ENCODE measurements at regions not wholly inside any gene's neighbourhood (a gene's known extent, or its start where the extent isn't known, plus 50 kb on each side); places are given as distances from the start of the nearest gene placed in this dataset.
A peak's percentile ranks its signal among the peaks of the same experiment; 100 is the strongest.

DNA sequence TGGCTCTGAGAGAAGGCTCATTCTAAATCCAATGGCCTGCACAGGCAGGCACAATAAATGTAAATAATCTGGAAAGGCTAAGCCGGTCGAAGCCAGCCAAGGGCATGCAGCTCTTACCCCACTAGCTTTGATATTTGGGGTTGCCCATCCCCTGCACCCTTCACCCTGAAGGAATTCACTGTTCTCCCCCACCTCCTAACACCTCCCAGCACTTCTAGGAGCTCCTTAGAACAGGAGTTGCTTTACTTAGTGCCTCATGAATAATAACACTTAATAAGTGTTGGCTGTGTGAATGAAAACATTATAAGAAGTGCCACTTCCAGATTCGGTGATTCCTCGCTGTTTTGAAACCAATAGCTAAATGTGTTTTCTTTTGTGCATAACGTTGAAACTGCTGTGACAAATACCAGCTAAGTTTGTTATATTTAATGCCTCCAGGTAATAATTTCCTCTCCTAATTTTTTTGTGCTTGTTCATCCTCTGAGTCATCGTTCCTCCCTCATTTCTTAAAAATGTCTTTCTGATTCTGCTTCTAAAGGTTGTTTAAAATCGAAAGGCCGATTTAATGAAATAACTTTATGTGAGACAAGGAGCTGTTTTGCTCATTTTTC is 458.8 kb downstream of the METTL4 start:
- TF ChIP-seq ZFX (IDR thresholded peaks at IDR 0.05; ENCODE audit: borderline replicate concordance): no peak
- TF ChIP-seq, protein P1, sequence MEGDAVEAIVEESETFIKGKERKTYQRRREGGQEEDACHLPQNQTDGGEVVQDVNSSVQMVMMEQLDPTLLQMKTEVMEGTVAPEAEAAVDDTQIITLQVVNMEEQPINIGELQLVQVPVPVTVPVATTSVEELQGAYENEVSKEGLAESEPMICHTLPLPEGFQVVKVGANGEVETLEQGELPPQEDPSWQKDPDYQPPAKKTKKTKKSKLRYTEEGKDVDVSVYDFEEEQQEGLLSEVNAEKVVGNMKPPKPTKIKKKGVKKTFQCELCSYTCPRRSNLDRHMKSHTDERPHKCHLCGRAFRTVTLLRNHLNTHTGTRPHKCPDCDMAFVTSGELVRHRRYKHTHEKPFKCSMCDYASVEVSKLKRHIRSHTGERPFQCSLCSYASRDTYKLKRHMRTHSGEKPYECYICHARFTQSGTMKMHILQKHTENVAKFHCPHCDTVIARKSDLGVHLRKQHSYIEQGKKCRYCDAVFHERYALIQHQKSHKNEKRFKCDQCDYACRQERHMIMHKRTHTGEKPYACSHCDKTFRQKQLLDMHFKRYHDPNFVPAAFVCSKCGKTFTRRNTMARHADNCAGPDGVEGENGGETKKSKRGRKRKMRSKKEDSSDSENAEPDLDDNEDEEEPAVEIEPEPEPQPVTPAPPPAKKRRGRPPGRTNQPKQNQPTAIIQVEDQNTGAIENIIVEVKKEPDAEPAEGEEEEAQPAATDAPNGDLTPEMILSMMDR (IDR thresholded peaks at IDR 0.05): no peak
- no peak overlapping the region for H3K27ac ChIP-seq

DNA sequence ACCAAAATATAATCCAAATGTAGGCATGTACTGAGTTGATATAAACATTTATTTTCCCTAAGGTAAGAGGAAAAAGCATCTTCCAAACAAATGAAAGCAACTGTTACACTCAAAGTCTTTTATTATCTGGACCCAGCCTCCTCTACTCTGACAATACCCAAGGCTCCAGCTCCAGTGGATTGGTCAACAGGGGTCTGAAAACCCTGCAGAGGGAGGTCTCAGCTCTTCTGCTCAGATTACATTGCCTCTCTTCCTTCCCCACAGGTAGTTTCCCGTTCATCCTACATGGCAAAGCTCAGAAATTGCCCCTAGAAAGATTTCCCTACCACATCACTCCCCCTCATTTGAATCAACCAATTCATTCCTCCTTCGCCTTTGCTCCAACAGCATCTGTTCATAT is 457.0 kb downstream of the METTL4 start:
- no peak overlapping the region for H3K27ac ChIP-seq

DNA sequence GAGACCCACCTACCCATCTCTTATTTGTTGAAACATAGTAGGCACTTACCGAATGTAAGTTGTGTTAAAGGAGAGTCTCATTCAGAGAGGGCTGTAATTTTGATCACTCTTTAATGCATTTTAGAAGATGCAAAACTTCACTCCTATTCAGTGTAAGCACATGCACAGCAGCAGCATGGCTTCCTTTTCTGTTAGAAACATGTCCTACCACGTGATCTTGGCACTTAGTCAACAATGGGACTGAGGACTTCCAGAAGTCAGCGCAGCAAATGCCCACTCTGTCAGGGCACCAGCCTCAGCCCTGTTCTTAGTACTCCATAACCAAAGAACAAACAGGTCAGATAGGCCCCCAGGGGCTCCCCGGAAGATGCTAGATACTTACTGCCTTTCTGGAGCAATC is 456.5 kb downstream of the METTL4 start:
- no peak for TF ChIP-seq ZFX (IDR thresholded peaks at IDR 0.05; ENCODE audit: borderline replicate concordance)
- TF ChIP-seq, protein P1 (IDR thresholded peaks at IDR 0.05): no peak
- H3K27ac ChIP-seq: no peak overlapping the region

More for the DNA sequence above, 457.0 kb downstream of the METTL4 start:
- TF ChIP-seq, protein P1 (IDR thresholded peaks at IDR 0.05): no peak
- TF ChIP-seq ZFX (IDR thresholded peaks at IDR 0.05; ENCODE audit: borderline replicate concordance): no peak

DNA sequence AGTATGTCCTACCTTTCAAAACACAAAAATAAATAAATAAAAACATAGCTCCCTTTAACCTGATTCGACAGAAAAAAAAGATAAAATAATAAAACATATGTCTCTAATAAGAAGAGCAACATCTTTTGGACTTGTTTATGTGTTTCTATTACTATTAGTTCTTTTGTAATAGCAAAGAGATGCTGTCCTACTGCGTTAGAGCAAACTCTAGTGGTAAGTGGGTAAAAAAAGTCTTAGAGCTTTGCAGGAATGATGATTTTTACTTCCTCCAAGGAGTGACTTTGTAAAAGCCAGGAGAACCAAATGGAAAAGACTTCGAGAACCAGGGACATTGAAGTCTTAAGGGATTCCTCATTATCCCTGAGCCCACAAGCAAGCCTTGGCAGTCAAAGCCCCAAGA is 450.1 kb downstream of the METTL4 start:
- no peak overlapping the region for H3K27ac ChIP-seq
- TF ChIP-seq, protein P1 (IDR thresholded peaks at IDR 0.05): no peak
- TF ChIP-seq ZFX (IDR thresholded peaks at IDR 0.05; ENCODE audit: borderline replicate concordance): no peak

DNA sequence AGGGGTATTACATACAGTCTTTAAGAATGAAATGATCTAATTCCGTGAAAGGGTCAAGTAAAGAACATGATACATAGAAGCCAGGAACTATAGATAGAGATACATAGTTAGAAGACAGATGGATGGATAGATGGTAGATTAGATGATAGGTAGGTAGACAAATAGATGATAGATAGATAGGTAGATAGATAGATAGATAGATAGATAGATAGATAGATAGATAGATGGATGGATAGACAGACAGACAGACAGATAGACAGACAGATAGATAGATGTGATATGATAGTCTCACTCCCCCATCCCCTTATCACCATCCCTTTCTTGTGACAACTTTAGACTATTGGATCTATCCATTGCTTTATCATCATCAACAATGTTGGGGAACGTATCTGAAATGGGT is 448.2 kb downstream of the METTL4 start:
- no peak overlapping the region for H3K27ac ChIP-seq
- TF ChIP-seq, protein P1 (IDR thresholded peaks at IDR 0.05): no peak
- TF ChIP-seq ZFX (IDR thresholded peaks at IDR 0.05; ENCODE audit: borderline replicate concordance): no peak

DNA sequence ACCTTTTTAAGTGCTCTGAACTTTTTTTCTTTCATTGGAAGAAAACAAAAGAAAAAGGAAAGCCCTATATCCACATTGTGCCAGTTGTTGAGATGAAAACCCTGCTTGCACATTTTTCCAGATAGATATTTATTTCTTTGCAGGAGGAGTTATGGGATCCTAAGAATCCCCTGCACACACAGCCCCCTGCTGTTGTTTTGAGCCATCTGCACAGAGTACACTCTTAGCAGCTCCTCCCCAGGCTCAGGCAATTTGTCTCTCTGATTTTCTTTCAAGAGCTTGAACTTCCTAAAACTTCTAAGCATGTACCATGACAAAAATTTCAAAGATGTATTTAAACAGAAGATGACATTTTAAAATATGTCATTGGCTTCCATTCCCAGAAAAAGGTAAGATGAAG is 436.9 kb downstream of the METTL4 start:
- TF ChIP-seq ZFX (IDR thresholded peaks at IDR 0.05; ENCODE audit: borderline replicate concordance): no peak
- TF ChIP-seq, protein P1 (IDR thresholded peaks at IDR 0.05): peak; percentile 16; the same call in 1 of the 2 replicates
- H3K27ac ChIP-seq: no peak overlapping the region

DNA sequence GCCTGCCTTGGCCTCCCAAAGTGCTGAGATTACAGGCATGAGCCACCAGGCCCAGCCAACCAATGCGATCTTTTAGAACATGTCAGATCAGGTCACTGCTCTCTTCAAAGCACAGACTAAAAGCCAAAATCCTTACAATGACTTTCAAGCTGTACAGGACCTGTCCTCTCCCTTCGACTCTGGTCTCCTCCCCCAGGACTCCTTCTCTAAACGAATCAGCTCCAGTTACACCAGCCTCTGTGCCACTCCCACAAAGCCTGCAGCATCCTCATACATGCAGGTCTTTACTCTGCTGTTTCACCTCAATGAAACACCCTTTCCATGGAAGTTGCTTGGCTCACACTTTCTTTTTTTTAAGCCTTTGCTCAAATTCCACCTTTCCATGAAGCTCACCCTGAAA is 436.0 kb downstream of the METTL4 start:
- no peak overlapping the region for H3K27ac ChIP-seq
- TF ChIP-seq ZFX (IDR thresholded peaks at IDR 0.05; ENCODE audit: borderline replicate concordance): no peak
- TF ChIP-seq, protein P1 (IDR thresholded peaks at IDR 0.05): no peak

All from 22Rv1 (cell line).